WTC11 (cell line): ENCODE measurements at regions not wholly inside any gene's neighbourhood (a gene's known extent, or its start where the extent isn't known, plus 50 kb on each side); places are given as distances from the start of the nearest gene placed in this dataset.

Experiments used
- ATAC-seq: fragments of 200-7000 bp; cut with Tn5 transposase; 2 replicates; pipeline ENCODE4 v1.10.0; 2021; ENCODE audit warnings: mild to moderate bottlenecking, moderate library complexity
- CTCF ChIA-PET: fragments of 300-600 bp; sonication (Branson Sonifier 250); formaldehyde crosslinking; loops from one replicate; lab custom pipeline; 2021; ENCODE audit warnings: antibody characterized with exemption; lab: Charles Lee
- POLR2A ChIA-PET: fragments of 350-600 bp; sonication (Branson Sonifier 250); formaldehyde crosslinking; loops from one replicate; lab custom pipeline; 2021; ENCODE audit warnings: antibody characterized with exemption; lab: Charles Lee
- DNase-seq: peaks from one replicate; pipeline ENCODE4 v3.0.0; 2021; ENCODE audit warnings: low spot score
- H3K27ac Mint-ChIP-seq: 2 replicates; pipeline ENCODE4 v1.8.0; 2021; ENCODE audit warnings: mixed read lengths
- H3K27me3 Mint-ChIP-seq: 2 replicates; pipeline ENCODE4 v1.8.0; 2021; ENCODE audit warnings: low read depth, mild to moderate bottlenecking, moderate library complexity, mixed read lengths
- H3K36me3 Mint-ChIP-seq: 2 replicates; pipeline ENCODE4 v1.8.0; 2021; ENCODE audit warnings: mixed read lengths
- H3K4me1 Mint-ChIP-seq: 2 replicates; pipeline ENCODE4 v1.8.0; 2022; ENCODE audit warnings: mixed read lengths
- H3K4me3 Mint-ChIP-seq: 2 replicates; pipeline ENCODE4 v1.8.0; 2021; ENCODE audit warnings: mild to moderate bottlenecking, moderate library complexity, mixed read lengths
- H3K9me3 Mint-ChIP-seq: 2 replicates; pipeline ENCODE4 v1.8.0; 2021; ENCODE audit warnings: mixed read lengths
- AR ChIP-seq: fragments of 250-450 bp; sonication (Bioruptor Pico); IDR thresholded peaks from 2 replicates; pipeline ENCODE4 v1.9.0; 2021; ENCODE audit warnings: mild to moderate bottlenecking
- CTCF ChIP-seq: fragments of 200-600 bp; IDR thresholded peaks from 2 replicates; pipeline ENCODE4 v1.8.0; 2022; ENCODE audit warnings: antibody characterized with exemption
- E2F4 ChIP-seq: sonication (generic); formaldehyde crosslinking; IDR thresholded peaks from 2 replicates; pipeline ENCODE4 v1.8.1; 2022; ENCODE audit warnings: low read depth, mild to moderate bottlenecking, moderate library complexity, missing genetic modification reagents, borderline replicate concordance
- ESRRA ChIP-seq: sonication (generic); formaldehyde crosslinking; IDR thresholded peaks from 2 replicates; pipeline ENCODE4 v1.8.1; 2022; ENCODE audit warnings: mild to moderate bottlenecking, missing genetic modification reagents, borderline replicate concordance
- FOXJ3 ChIP-seq: sonication (generic); formaldehyde crosslinking; IDR thresholded peaks from 2 replicates; pipeline ENCODE4 v1.9.0; 2021; ENCODE audit warnings: missing genetic modification reagents, mild to moderate bottlenecking, borderline replicate concordance
- GTF2I ChIP-seq: fragments of 250-450 bp; sonication (Bioruptor Pico); conservative IDR thresholded peaks from 2 replicates; pipeline ENCODE4 v1.4.0; 2021; ENCODE audit warnings: mild to moderate bottlenecking
- JAZF1 ChIP-seq: fragments of 250-450 bp; sonication (Bioruptor Pico); IDR thresholded peaks from 2 replicates; pipeline ENCODE4 v1.9.0; 2021; ENCODE audit warnings: moderate library complexity, mild to moderate bottlenecking, inconsistent platforms
- NR3C1 ChIP-seq: sonication (generic); formaldehyde crosslinking; conservative IDR thresholded peaks from 2 replicates; pipeline ENCODE4 v1.8.1; 2023; ENCODE audit warnings: low read depth, mild to moderate bottlenecking, missing genetic modification reagents
- PRRX2 ChIP-seq: fragments of 250-450 bp; sonication (Bioruptor Pico); IDR thresholded peaks from 2 replicates; pipeline ENCODE4 v1.8.0; 2021; ENCODE audit warnings: mild to moderate bottlenecking
- SOX15 ChIP-seq: fragments of 250-450 bp; sonication (Bioruptor Pico); IDR thresholded peaks from 2 replicates; pipeline ENCODE4 v1.9.0; 2021; ENCODE audit warnings: mild to moderate bottlenecking
- SP1 ChIP-seq: sonication (generic); formaldehyde crosslinking; conservative IDR thresholded peaks from 2 replicates; pipeline ENCODE4 v1.8.1; 2022; ENCODE audit warnings: missing genetic modification reagents
- STAT6 ChIP-seq: sonication (generic); formaldehyde crosslinking; conservative IDR thresholded peaks from 2 replicates; pipeline ENCODE4 v1.8.1; 2023; ENCODE audit warnings: mild to moderate bottlenecking, low read depth, missing genetic modification reagents, moderate library complexity
- TCF7 ChIP-seq: sonication (generic); formaldehyde crosslinking; IDR thresholded peaks from 2 replicates; pipeline ENCODE4 v1.8.0; 2022; ENCODE audit warnings: mild to moderate bottlenecking, low read depth, missing genetic modification reagents, moderate library complexity
- USF1 ChIP-seq: sonication (generic); formaldehyde crosslinking; IDR thresholded peaks from 2 replicates; pipeline ENCODE4 v1.8.0; 2022; ENCODE audit warnings: mild to moderate bottlenecking, missing genetic modification reagents
- ZMAT4 ChIP-seq: fragments of 250-450 bp; sonication (Bioruptor Pico); IDR thresholded peaks from 2 replicates; pipeline ENCODE4 v1.9.0; 2021; ENCODE audit warnings: mild to moderate bottlenecking
- ZNF121 ChIP-seq: sonication (generic); formaldehyde crosslinking; IDR thresholded peaks from 2 replicates; pipeline ENCODE4 v1.8.0; 2023; ENCODE audit warnings: missing genetic modification reagents
- ZNF281 ChIP-seq: sonication (generic); formaldehyde crosslinking; IDR thresholded peaks from 2 replicates; pipeline ENCODE4 v1.8.0; 2023; ENCODE audit warnings: mild to moderate bottlenecking, missing genetic modification reagents
- ZNF423 ChIP-seq: fragments of 250-450 bp; sonication (Bioruptor Pico); IDR thresholded peaks from 2 replicates; pipeline ENCODE4 v2.1.2; 2022; ENCODE audit warnings: mild to moderate bottlenecking, moderate library complexity

GRCh38 chr3:3707858-3708768 is 91.1 kb upstream of the LRRN1 start (continued):
- no peak for TF ChIP-seq ZNF281 (CRISPR knock-in tag)

GRCh38 chr3:3705090-3705775 is 94.0 kb upstream of the LRRN1 start:
- CTCF ChIA-PET = no interaction called here
- peak; percentile 33 for ATAC-seq
- Mint-ChIP-seq H3K9me3 (peaks cover 55% of the 10 kb centered on the region), H3K4me3 (no peak overlapping the region), H3K36me3 (peaks cover 13% of the 10 kb centered on the region), H3K27me3 (no peaks in the 10 kb centered on the region), H3K27ac (no peak overlapping the region), H3K4me1 (peaks cover 50% of the 10 kb centered on the region)
- POLR2A ChIA-PET = no interaction called here
- no peak for DNase-seq
- TF ChIP-seq SOX15 (no peak), JAZF1 (CRISPR knock-in tag) (no peak), FOXJ3 (CRISPR knock-in tag) (no peak), AR (CRISPR knock-in tag) (no peak), E2F4 (CRISPR knock-in tag) (no peak), TCF7 (CRISPR knock-in tag) (no peak), GTF2I (CRISPR knock-in tag) (no peak), USF1 (no peak), ZNF121 (CRISPR knock-in tag) (no peak), ESRRA (CRISPR knock-in tag) (no peak)

GRCh38 chr3:3701949-3702348 is 97.3 kb upstream of the LRRN1 start:
- no peak for ATAC-seq
- Mint-ChIP-seq H3K4me3 (no peak overlapping the region), H3K27me3 (no peaks in the 10 kb centered on the region), H3K9me3 (peaks cover 50% of the 10 kb centered on the region), H3K4me1 (peaks cover 26% of the 10 kb centered on the region), H3K36me3 (peaks cover 21% of the 10 kb centered on the region), H3K27ac (no peak overlapping the region)
- POLR2A ChIA-PET = no interaction called here
- CTCF ChIA-PET = no interaction called here
- no peak for DNase-seq
- no peak for TF ChIP-seq USF1
- no peak for TF ChIP-seq ZMAT4 (CRISPR knock-in tag)
- no peak for TF ChIP-seq NR3C1 (CRISPR knock-in tag)
- TF ChIP-seq PRRX2 (CRISPR knock-in tag) = no peak
- TF ChIP-seq SP1 = no peak
- TF ChIP-seq STAT6 (CRISPR knock-in tag) = no peak
- no peak for TF ChIP-seq ESRRA (CRISPR knock-in tag)
- TF ChIP-seq CTCF = no peak
- no peak for TF ChIP-seq ZNF423 (CRISPR knock-in tag)
